Activated T-cell treated with anti-CD3 and anti-CD28 coated beads, Interleukin-2, amount 50 U/mL, for 24 hours (primary cell): ENCODE measurements at regions not wholly inside any gene's neighbourhood (a gene's known extent, or its start where the extent isn't known, plus 50 kb on each side); places are given as distances from the start of the nearest gene placed in this dataset.

Source experiments
- DNase-seq: peaks from one replicate; pipeline ENCODE4 v3.0.0-alpha.2; 2020
- H3K27ac Mint-ChIP-seq: 2 replicates; pipeline ENCODE4 v1.8.0; 2020; ENCODE audit warnings: mild to moderate bottlenecking, mixed read lengths
- H3K27me3 Mint-ChIP-seq: 2 replicates; pipeline ENCODE4 v1.8.0; 2020; ENCODE audit warnings: mixed read lengths
- H3K36me3 Mint-ChIP-seq: 2 replicates; pipeline ENCODE4 v1.8.0; 2020; ENCODE audit warnings: low read depth, mixed read lengths
- H3K4me1 Mint-ChIP-seq: 2 replicates; pipeline ENCODE4 v1.8.0; 2020; ENCODE audit warnings: low read depth, mixed read lengths
- H3K4me3 Mint-ChIP-seq: 2 replicates; pipeline ENCODE4 v1.8.0; 2020; ENCODE audit warnings: mild to moderate bottlenecking, moderate library complexity, mixed read lengths
- H3K9me3 Mint-ChIP-seq: 2 replicates; pipeline ENCODE4 v1.8.0; 2020; ENCODE audit warnings: mixed read lengths

GRCh38 chr6:141426400-141426980, 706.2 kb upstream of the GJE1 start:
- Mint-ChIP-seq H3K27me3 (no peaks in the 10 kb centered on the region), H3K4me1 (no peaks in the 10 kb centered on the region), H3K36me3 (no peaks in the 10 kb centered on the region), H3K27ac (no peak overlapping the region), H3K4me3 (no peak overlapping the region), H3K9me3 (peaks cover 21% of the 10 kb centered on the region)
- no peak for DNase-seq

DNA sequence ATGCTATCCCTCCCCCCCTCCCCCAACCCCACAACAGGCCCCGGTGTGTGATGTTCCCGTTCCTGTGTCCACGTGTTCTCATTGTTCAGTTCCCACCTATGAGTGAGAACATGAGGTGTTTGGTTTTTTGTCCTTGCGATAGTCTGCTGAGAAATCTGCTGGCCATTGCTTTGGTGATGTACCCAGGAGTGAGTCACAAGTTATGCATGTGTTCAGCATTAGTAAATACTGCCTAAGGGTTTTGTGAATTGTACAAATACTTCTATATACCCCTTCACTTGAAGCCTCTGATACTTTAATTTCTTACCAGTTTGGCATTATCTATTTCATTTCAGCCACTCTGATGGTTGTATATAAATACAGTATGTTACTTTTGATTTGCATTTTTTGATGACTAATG, 711.3 kb upstream of the GJE1 start:
- H3K9me3 Mint-ChIP-seq = peaks cover 15% of the 10 kb centered on the region
- H3K36me3 Mint-ChIP-seq = no peaks in the 10 kb centered on the region
- H3K4me3 Mint-ChIP-seq = no peak overlapping the region
- no peak overlapping the region for H3K27ac Mint-ChIP-seq
- peaks cover 2% of the 10 kb centered on the region for H3K4me1 Mint-ChIP-seq
- no peak for DNase-seq
- no peaks in the 10 kb centered on the region for H3K27me3 Mint-ChIP-seq

GRCh38 chr6:141418076-141418475, 714.6 kb upstream of the GJE1 start:
- no peak overlapping the region for H3K27ac Mint-ChIP-seq
- H3K4me1 Mint-ChIP-seq = peaks cover 2% of the 10 kb centered on the region
- no peaks in the 10 kb centered on the region for H3K9me3 Mint-ChIP-seq
- no peak for DNase-seq
- H3K36me3 Mint-ChIP-seq = no peaks in the 10 kb centered on the region
- H3K4me3 Mint-ChIP-seq = no peak overlapping the region
- no peaks in the 10 kb centered on the region for H3K27me3 Mint-ChIP-seq

- H3K36me3 Mint-ChIP-seq = no peaks in the 10 kb centered on the region
- no peak overlapping the region for H3K27ac Mint-ChIP-seq
- H3K4me1 Mint-ChIP-seq = peaks cover 2% of the 10 kb centered on the region
- no peaks in the 10 kb centered on the region for H3K27me3 Mint-ChIP-seq
- no peak overlapping the region for H3K4me3 Mint-ChIP-seq
- peaks cover 6% of the 10 kb centered on the region for H3K9me3 Mint-ChIP-seq
- DNase-seq = no peak
These were observed 716.8 kb upstream of the GJE1 start for GRCh38 chr6:141415896-141416295.

DNA sequence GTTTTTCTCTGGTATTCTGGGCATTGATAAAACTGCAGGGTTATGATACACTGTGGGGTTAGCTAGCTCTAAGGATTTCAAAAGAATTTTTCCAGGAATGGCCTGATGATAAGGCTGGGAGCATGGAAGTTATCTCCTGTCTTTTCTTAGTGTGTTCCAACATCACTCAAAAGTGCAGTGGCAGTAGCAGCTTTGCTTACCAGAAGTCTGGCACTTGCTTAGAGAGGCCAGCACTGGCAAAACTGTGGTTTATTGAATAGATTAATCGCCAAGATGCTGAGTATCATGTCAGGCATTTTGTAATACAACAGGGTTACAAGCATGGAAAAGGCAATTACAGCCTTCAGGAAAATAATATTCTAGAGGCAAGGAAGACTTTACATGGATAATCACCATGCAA, 719.5 kb upstream of the GJE1 start:
- Mint-ChIP-seq H3K9me3 (peaks cover 25% of the 10 kb centered on the region), H3K27ac (no peak overlapping the region), H3K27me3 (no peaks in the 10 kb centered on the region), H3K4me3 (no peak overlapping the region), H3K4me1 (no peaks in the 10 kb centered on the region), H3K36me3 (no peaks in the 10 kb centered on the region)
- DNase-seq = no peak

DNA sequence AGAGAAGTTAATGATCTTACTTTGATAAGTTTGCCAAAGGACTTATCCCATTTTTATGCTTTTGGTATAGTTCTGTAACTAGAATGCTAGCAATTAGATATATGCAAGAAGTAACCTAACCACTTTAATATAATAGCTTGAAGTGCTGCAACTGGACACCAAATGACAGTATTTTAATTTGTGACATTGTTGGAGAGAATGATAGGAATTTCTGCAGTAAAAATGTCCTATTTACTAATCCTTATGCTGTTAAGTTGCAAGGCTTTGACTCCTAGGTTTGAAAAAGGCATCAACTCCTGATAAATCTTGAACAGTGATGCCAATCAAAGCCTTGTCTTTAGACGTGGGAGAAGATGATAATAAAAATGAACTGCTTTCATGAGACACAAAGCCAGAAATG, 726.0 kb upstream of the GJE1 start:
- Mint-ChIP-seq H3K27ac (no peak overlapping the region), H3K9me3 (peaks cover 32% of the 10 kb centered on the region), H3K4me3 (no peak overlapping the region), H3K36me3 (no peaks in the 10 kb centered on the region), H3K27me3 (no peaks in the 10 kb centered on the region), H3K4me1 (peaks cover 8% of the 10 kb centered on the region)
- no peak for DNase-seq

- Mint-ChIP-seq H3K4me1 (peaks cover 10% of the 10 kb centered on the region), H3K27me3 (no peaks in the 10 kb centered on the region), H3K9me3 (peaks cover 17% of the 10 kb centered on the region), H3K4me3 (no peak overlapping the region), H3K36me3 (no peaks in the 10 kb centered on the region), H3K27ac (no peak overlapping the region)
- no peak for DNase-seq
These were observed 728.9 kb upstream of the GJE1 start for GRCh38 chr6:141403827-141404226.

DNA sequence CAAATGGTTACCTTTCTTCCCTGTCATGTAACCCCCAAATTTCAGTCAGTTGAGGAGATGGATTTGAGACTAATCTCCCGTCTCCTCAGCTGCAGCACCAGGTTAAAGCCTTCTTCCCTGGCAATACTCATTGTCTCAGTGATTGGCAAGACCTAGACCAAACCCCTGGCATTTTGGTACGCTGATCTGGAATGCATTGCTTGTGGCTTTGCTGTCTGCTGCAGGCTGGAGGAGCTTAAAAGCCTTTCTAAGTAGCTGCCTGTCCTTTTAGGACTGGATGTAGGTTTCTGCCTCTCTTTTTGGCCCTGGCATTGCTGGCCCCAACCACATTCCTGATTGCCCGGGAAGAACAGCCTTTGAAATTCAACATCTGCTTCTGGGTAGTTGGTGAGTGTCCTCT, 729.6 kb upstream of the GJE1 start:
- H3K27me3 Mint-ChIP-seq = no peaks in the 10 kb centered on the region
- peaks cover 10% of the 10 kb centered on the region for H3K4me1 Mint-ChIP-seq
- no peak for DNase-seq
- peaks cover 10% of the 10 kb centered on the region for H3K9me3 Mint-ChIP-seq
- H3K4me3 Mint-ChIP-seq = no peak overlapping the region
- H3K36me3 Mint-ChIP-seq = no peaks in the 10 kb centered on the region
- no peak overlapping the region for H3K27ac Mint-ChIP-seq

DNA sequence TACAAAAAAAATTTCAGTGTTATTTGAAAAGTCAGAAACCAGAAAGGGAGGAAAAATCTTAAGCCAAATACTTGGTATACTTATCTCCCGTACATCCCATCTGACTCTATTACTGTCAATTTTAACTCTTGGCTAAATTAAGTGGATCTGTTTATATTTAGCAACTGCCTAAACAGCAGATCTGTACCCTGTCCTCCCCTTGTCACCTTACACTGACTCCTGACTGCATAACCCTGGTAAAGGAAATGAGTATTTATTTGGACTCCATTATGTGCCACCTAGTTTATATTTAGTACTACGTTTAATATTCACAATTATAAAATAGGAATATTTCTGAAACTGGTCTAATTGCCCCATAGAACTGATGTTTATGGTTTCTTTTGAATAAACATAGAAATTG, 730.2 kb upstream of the GJE1 start:
- no peak overlapping the region for H3K27ac Mint-ChIP-seq
- no peak overlapping the region for H3K4me3 Mint-ChIP-seq
- H3K36me3 Mint-ChIP-seq = no peaks in the 10 kb centered on the region

DNA sequence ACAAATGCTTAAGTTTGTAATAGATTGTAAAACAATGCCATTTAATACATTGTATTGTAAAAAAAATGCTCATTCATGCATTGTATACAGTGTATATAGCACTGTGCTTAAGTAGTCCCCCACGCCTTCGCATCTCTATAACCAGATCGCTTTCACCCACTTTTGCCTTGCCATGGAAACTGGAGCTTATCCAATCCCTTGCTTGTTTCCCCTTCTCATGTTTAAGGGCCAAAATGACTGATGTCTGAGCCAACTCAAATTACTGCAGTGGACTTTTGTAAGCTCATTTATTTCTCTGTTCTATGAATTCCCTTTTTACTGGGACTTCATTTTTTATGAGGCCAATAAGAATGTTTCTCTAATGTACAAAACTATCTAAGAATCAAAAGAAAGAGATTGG, 730.9 kb upstream of the GJE1 start:
- Mint-ChIP-seq H3K36me3 (no peaks in the 10 kb centered on the region), H3K27ac (no peak overlapping the region), H3K4me3 (no peak overlapping the region), H3K27me3 (no peaks in the 10 kb centered on the region), H3K4me1 (peaks cover 10% of the 10 kb centered on the region), H3K9me3 (peaks cover under 1% of the 10 kb centered on the region)
- no peak for DNase-seq

More for the DNA sequence above, 730.2 kb upstream of the GJE1 start:
- no peak for DNase-seq
- Mint-ChIP-seq H3K9me3 (peaks cover 5% of the 10 kb centered on the region), H3K4me1 (peaks cover 10% of the 10 kb centered on the region), H3K27me3 (no peaks in the 10 kb centered on the region)

DNA sequence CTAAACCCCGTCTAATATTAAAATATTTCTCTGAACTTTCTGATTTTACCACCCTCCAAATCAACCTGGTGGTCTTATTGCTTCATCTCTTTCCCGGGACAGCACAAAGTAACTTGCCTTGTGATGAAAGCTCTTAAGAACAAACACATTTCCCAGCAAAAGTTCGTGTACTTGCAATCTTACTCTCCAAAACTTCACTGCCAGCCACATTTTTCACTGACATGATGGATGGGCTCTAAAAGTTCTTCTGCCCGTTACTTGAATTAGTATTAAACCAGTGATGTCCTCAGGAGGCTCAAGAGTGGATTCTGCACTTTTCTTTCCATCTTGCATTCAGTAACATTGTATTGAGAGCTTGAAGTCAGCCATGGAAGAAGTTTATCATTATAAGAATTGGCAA, 731.6 kb upstream of the GJE1 start:
- no peak overlapping the region for H3K4me3 Mint-ChIP-seq

GRCh38 chr6:141398949-141399348, 733.8 kb upstream of the GJE1 start:
- Mint-ChIP-seq H3K27ac (no peak overlapping the region), H3K4me1 (peaks cover 10% of the 10 kb centered on the region), H3K9me3 (no peaks in the 10 kb centered on the region)

More for the DNA sequence above, 731.6 kb upstream of the GJE1 start:
- Mint-ChIP-seq H3K27ac (no peak overlapping the region), H3K4me1 (peaks cover 10% of the 10 kb centered on the region), H3K36me3 (no peaks in the 10 kb centered on the region), H3K27me3 (no peaks in the 10 kb centered on the region), H3K9me3 (no peaks in the 10 kb centered on the region)
- DNase-seq = no peak

GRCh38 chr6:141395443-141396008, 737.2 kb upstream of the GJE1 start:
- H3K4me1 Mint-ChIP-seq = peaks cover 2% of the 10 kb centered on the region
- DNase-seq = no peak
- H3K27me3 Mint-ChIP-seq = no peaks in the 10 kb centered on the region
- H3K27ac Mint-ChIP-seq = no peak overlapping the region
- H3K36me3 Mint-ChIP-seq = no peaks in the 10 kb centered on the region
- H3K9me3 Mint-ChIP-seq = no peaks in the 10 kb centered on the region
- no peak overlapping the region for H3K4me3 Mint-ChIP-seq

More at GRCh38 chr6:141398949-141399348, 733.8 kb upstream of the GJE1 start:
- Mint-ChIP-seq H3K36me3 (no peaks in the 10 kb centered on the region), H3K4me3 (no peak overlapping the region), H3K27me3 (no peaks in the 10 kb centered on the region)
- no peak for DNase-seq

GRCh38 chr6:141394565-141395051, 738.1 kb upstream of the GJE1 start:
- Mint-ChIP-seq H3K27ac (no peak overlapping the region), H3K9me3 (no peaks in the 10 kb centered on the region), H3K36me3 (no peaks in the 10 kb centered on the region), H3K4me3 (no peak overlapping the region), H3K27me3 (no peaks in the 10 kb centered on the region), H3K4me1 (peaks cover 2% of the 10 kb centered on the region)
- no peak for DNase-seq

GRCh38 chr6:141394125-141394536, 738.6 kb upstream of the GJE1 start:
- Mint-ChIP-seq H3K4me3 (no peak overlapping the region), H3K27ac (no peak overlapping the region), H3K4me1 (peaks cover 2% of the 10 kb centered on the region), H3K9me3 (no peaks in the 10 kb centered on the region), H3K36me3 (no peaks in the 10 kb centered on the region), H3K27me3 (no peaks in the 10 kb centered on the region)
- no peak for DNase-seq
